CD4-positive, alpha-beta T cell treated with Interleukin-21 for 1 hour (primary cell): ENCODE measurements at regions not wholly inside any gene's neighbourhood (a gene's known extent, or its start where the extent isn't known, plus 50 kb on each side); places are given as distances from the start of the nearest gene placed in this dataset.

Source experiments
- DNase-seq: peaks from one replicate; pipeline ENCODE4 v3.0.0-alpha.2; 2020

DNA sequence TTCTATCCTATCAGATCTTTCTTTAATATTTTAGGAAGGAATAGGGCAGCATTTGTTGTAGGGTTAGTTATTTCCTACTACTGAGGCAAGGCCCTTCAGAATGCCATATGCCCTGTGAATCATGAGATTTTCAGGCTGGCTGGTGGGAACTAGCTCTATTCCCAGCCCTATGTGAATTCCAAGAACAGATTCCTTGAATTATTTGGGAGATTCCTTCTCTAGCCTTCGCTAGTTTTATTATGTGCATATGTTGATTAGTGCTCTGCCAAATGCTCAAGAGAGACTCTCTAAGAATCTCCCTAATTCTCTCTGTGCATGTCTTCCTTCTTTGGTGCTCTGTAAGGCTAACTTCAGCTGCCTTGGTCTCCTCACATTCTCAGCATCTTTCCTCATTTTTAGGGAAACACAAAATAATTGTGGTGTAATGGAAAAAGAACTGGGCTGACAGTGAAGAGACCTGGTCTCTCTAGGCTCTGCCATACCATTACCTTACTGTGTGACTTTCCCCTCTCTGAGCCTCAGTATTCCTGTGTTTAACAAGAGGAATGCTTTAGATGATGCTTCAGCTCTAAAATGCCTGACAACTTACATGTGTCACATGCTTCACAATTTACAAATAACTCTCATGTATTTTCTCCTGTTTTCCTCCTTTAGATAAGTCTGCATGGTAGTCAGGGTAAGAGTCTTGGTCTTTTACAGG lies 79.7 kb downstream of the VMA21 start:
- no peak for DNase-seq

DNA sequence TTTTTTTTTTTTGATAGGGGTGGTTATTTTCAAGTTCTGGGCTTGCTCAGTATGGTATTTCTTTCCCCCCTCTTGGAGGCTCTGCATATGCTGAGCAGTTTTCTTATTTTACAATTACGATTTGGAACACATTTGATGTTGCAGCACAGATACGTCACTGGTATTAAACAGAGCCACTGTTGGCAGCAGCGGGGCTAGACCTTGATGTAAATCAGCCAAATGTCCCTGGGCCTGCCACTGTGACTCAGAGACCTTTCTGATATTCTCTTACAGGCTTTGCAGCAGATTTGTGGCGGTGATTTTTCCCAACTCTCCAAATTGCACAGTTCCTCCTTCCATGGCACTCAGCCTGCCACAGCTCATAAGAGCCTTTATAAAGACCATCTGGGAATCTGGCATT lies 81.1 kb downstream of the VMA21 start:
- DNase-seq, result no peak

GRCh38 chrX:151488677-151489076 lies 74.8 kb upstream of the PASD1 start:
- peak; percentile 25 for DNase-seq

- no peak for DNase-seq
Measured at GRCh38 chrX:151505796-151506195, 57.7 kb upstream of the PASD1 start.

DNA sequence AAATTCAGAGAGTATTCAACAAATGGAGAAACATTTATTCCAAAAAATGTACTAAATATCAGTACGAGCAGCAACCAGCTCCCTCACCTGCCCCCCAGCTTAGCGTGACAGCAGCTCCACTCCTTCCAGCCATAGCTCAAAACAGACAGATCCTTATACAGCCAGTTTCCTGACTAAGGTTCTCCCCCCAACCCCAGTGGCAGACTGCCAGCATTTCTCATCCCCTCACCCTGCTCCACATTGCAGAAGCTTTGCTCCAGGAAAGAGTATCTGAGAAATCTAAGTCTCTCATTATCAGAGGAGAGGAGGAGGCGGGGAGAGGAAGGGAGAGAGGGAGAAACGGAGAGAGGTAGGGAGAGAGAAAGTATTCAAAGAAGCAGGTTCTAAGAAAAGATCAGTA lies 53.3 kb upstream of the PASD1 start:
- no peak for DNase-seq

DNA sequence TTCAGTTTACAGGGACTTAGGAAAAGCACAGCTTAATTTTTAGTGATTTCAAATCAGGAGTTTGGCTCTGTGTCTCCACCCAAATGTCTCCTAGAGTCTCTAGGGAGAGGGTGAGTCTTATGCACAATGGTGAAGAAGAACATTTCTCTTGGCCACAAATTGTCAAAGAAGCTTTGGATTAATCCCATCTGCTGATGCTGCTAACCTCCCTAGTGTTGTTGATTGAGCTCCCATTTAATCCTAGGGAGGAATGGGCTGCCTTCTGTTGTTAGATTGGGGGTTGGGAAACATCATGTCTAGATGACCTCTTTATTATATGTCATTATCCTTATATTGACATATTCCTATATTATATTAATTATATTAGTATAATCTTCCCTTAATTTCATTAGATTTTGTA lies 50.0 kb upstream of the PASD1 start:
- no peak for DNase-seq
